ENCODE measurements at regions not wholly inside any gene's neighbourhood (a gene's known extent, or its start where the extent isn't known, plus 50 kb on each side); places are given as distances from the start of the nearest gene placed in this dataset.

DNA sequence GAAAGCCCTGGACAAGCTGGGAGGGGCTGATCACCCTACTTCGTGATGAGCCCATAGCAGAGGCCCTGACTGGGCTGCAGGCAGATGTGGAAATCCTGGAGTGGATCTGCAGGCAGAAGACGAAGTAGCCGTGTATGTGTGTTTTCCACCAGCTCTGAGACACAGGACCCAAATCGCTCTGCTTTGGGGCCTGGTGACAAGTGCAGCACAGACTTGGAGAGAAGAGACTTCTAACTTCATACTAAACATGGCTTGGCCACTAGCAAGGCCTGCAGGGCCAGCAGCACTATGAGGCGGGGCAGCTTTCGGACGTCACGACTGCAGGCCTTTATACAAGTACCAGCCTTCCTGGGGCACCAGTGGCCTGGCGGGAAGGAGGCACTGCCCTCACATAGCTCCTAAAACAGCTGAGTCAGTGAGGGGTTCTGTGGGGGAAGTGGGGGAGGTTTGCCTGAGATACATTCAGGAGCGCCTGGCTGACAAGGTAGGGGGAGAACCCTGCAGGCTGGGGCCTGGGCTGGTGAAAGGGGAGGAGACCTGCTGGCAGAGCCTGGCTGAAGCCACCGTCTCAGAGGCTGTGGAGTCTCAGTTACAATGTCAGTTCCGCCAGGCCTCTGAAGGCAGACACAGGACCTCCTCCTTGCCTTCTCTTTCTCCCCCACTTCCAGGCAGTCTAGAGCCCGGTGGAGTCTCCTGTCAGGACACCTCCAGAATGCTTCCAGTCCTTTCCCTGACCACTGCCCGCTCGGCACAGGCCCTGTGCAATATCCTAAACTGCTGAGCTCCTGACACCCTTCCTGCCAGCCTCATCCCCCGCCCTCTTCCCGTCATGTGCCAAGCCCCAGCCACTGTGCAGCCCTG is 73.4 kb downstream of the WSB1 start:
- TF ChIP-seq POLR2AphosphoS5 (IDR thresholded peaks at IDR 0.05) (no peak), CTCF (IDR thresholded peaks at IDR 0.05) (no peak), POLR2A (IDR thresholded peaks at IDR 0.05) (no peak)
